BLaER1 treated with 17β-estradiol and CSF1 and Interleukin-3, amounts not matched to agents 10 nM and 100 nM (cell line): ENCODE measurements at regions not wholly inside any gene's neighbourhood (a gene's known extent, or its start where the extent isn't known, plus 50 kb on each side); places are given as distances from the start of the nearest gene placed in this dataset.
"Not testable (repeated sequence)": the region's sequence is repeated elsewhere in the genome, so short reads cannot be mapped to it uniquely, and the experiment has no call there.

Source experiments
- H3K27ac ChIP-seq, 11 experiments: shearing (Covaris generic); formaldehyde crosslinking; 2 replicates each; pipeline ENCODE4 v1.8.1; 2022
- H3K27me3 ChIP-seq, 11 experiments: shearing (Covaris generic); formaldehyde crosslinking; 2 replicates each; pipeline ENCODE4 v1.8.1; 2022
- H3K36me3 ChIP-seq, 11 experiments: shearing (Covaris generic); formaldehyde crosslinking; 2 replicates each; pipeline ENCODE4 v1.8.1; 2022
- H3K4me1 ChIP-seq, 10 experiments: shearing (Covaris generic); formaldehyde crosslinking; 2 replicates each; pipeline ENCODE4 v1.8.1; 2022
- H3K4me2 ChIP-seq, 11 experiments: shearing (Covaris generic); formaldehyde crosslinking; 2 replicates each; pipeline ENCODE4 v1.8.1; 2022
- H3K4me3 ChIP-seq, 10 experiments: shearing (Covaris generic); formaldehyde crosslinking; 2 replicates each; pipeline ENCODE4 v1.8.1; 2022
- H3K9ac ChIP-seq, 11 experiments: shearing (Covaris generic); formaldehyde crosslinking; 2 replicates each; pipeline ENCODE4 v1.8.1; 2022
- H3K9me3 ChIP-seq, 11 experiments: shearing (Covaris generic); formaldehyde crosslinking; replicated peaks in 1 of 11; 2 replicates each; pipeline ENCODE4 v1.8.1; 2022
- H4K20me1 ChIP-seq, 11 experiments: shearing (Covaris generic); formaldehyde crosslinking; 2 replicates each; pipeline ENCODE4 v1.8.1; 2022
- Cebpa-rat ChIP-seq, 11 experiments: shearing (Covaris generic); IDR thresholded peaks; 2 replicates each; pipeline ENCODE4 v1.8.1; 2022

DNA sequence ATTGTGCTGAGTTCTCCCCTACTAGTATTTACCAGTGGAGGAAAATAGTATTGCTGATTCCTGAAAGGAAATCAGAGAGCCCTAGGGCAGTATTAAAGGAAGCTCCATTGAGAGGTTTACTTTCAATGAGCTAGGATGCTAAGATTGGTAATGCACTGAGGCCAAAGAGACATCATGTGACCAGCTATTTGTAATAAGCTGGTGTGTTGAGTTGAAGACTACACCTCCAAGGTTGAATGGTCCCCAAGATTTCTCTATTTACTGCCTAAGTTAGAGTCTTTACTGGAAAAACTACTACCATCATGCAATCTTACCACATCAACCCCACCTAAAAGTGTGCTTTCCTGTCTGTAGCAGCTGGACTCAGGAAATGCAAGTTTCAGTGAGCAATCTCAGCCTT lies 151.5 kb upstream of the GJE1 start:
- no peak overlapping the region for H3K4me2 ChIP-seq
- H3K9me3 ChIP-seq = no peaks in the 10 kb centered on the region
- no peaks in the 10 kb centered on the region for H3K36me3 ChIP-seq
- H3K27ac ChIP-seq = no peak overlapping the region
- H3K9ac ChIP-seq = no peak overlapping the region
- H3K4me3 ChIP-seq = no peak overlapping the region
- H3K4me1 ChIP-seq = peaks cover 0 to 7% (median 0%) of the 10 kb centered on the region in 10 experiments; a peak in 4 of 20 replicates
- no peaks in the 10 kb centered on the region for H4K20me1 ChIP-seq
- no peak for TF ChIP-seq Cebpa-rat (IDR thresholded peaks at IDR 0.05)
- no peaks in the 10 kb centered on the region for H3K27me3 ChIP-seq

DNA sequence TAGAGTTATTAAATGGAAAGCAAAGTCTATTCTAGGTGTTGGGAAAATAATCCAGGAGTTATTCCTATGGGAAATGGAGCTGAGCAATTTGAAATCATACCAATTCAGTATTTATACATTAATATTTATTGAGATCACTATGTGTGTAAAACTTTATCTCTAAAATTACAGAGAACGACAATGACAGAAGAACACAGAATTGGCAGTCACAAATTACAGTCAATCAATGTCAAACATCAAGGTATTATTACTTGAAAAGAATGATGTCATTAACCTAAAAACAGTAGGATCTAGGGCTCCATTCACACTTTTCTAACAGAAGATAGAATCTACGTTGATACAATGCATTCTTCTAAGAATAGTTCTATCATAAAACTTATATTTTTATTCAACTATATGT lies 154.9 kb upstream of the GJE1 start:
- TF ChIP-seq Cebpa-rat (IDR thresholded peaks at IDR 0.05) = no peak
- no peak overlapping the region for H3K4me3 ChIP-seq
- H3K27ac ChIP-seq = no peak overlapping the region
- no peaks in the 10 kb centered on the region for H3K36me3 ChIP-seq
- H3K4me1 ChIP-seq = no peaks in the 10 kb centered on the region
- H3K9ac ChIP-seq = no peak overlapping the region
- H3K27me3 ChIP-seq = no peaks in the 10 kb centered on the region
- no peaks in the 10 kb centered on the region; a peak in 1 of 22 replicates for H3K9me3 ChIP-seq
- H4K20me1 ChIP-seq = no peaks in the 10 kb centered on the region
- H3K4me2 ChIP-seq = no peak overlapping the region

DNA sequence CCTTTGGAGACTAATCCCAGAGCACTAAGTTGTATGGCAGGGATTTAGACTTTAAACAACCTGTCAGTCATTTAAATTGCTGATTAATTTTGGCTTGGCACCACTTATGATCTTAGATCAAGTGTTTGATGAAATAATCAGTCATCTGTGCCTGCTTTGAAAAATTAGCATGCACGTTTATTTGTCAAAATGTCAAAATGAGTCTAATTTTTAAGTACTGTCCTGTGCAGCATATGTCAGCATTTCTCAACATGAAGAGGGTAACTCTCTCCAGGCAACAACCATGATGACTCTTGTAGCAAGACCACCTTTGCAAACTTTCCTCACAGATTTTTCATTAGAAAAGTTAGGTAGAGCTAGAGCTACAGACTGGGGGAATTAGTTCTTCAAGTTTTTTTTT lies 155.7 kb upstream of the GJE1 start:
- H3K9me3 ChIP-seq = no peaks in the 10 kb centered on the region; a peak in 1 of 22 replicates
- H3K9ac ChIP-seq = no peak overlapping the region
- H3K36me3 ChIP-seq = no peaks in the 10 kb centered on the region
- H3K4me2 ChIP-seq = no peak overlapping the region
- no peak overlapping the region for H3K27ac ChIP-seq
- H3K27me3 ChIP-seq = no peaks in the 10 kb centered on the region
- no peak for TF ChIP-seq Cebpa-rat (IDR thresholded peaks at IDR 0.05)
- no peak overlapping the region for H3K4me3 ChIP-seq
- no peaks in the 10 kb centered on the region for H3K4me1 ChIP-seq
- no peaks in the 10 kb centered on the region for H4K20me1 ChIP-seq

DNA sequence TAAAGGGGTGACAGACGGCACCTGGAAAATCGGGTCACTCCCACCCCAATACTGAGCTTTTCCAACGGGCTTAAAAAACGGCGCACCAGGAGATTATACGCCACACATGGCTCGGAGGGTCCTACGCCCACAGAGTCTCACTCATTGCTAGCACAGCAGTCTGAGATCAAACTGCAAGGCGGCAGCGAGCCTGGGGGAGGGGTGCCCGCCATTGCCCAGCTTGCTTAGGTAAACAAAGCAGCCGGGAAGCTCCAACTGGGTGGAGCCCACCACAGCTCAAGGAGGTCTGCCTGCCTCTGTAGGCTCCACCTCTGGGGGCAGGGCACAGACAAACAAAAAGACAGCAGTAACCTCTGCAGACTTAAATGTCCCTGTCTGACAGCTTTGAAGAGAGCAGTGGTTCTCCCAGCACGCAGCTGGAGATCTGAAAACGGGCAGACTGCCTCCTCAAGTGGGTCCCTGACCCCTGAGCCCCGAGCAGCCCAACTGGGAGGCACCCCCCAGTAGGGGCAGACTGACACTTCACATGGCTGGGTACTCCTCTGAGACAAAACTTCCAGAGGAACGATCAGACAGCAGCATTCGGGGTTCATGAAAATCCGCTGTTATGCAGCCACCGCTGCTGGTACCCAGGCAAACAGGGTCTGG lies 162.8 kb upstream of the GJE1 start:
- not testable (repeated sequence) for H3K27me3 ChIP-seq, H3K9me3 ChIP-seq, H3K27ac ChIP-seq, H3K4me2 ChIP-seq, H4K20me1 ChIP-seq, H3K36me3 ChIP-seq, H3K4me1 ChIP-seq, H3K9ac ChIP-seq, H3K4me3 ChIP-seq

DNA sequence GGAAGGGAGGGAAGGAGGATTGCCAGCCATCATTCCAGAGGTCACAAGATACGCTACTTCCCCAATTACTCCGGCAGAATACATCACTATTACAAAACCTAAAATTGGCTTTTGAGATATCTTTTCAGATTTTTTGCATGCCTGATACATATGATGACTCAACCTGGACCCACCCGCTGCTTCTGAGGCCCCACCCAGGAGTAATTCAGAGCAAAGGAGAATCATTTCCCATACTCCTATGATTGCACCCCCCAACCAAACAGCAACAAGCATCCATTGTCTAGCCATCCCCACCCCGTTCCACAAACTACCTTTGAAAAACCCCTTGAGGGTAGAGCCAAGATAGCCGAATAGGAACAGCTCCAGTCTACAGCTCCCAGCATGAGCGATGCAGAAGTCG lies 163.5 kb upstream of the GJE1 start:
- no peak overlapping the region for H3K27ac ChIP-seq
- no peaks in the 10 kb centered on the region for H3K36me3 ChIP-seq
- H3K4me2 ChIP-seq = no peak overlapping the region
- H3K27me3 ChIP-seq = no peaks in the 10 kb centered on the region
- TF ChIP-seq Cebpa-rat (IDR thresholded peaks at IDR 0.05) = no peak
- H4K20me1 ChIP-seq = no peaks in the 10 kb centered on the region
- H3K9ac ChIP-seq = no peak overlapping the region
- H3K4me1 ChIP-seq = no peaks in the 10 kb centered on the region
- no peaks in the 10 kb centered on the region for H3K9me3 ChIP-seq
- no peak overlapping the region for H3K4me3 ChIP-seq

DNA sequence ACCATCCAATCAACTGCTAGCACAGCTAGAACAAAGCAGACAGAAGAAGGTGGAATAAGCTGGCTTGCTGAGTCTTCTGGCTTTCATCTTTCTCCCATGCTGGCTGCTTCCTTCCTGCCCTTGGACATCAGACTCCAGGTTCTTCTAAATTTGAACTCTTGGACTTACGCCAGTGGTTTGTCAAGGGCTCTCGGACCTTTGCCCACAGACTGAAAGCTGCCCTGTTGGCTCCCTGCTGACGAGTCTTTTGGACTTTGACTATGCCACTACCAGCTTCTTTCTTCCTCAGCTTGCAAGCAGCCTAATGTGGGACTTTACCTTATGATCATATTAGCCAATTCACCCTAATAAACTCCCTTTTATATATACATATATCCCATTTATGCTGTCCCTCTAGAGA lies 164.1 kb upstream of the GJE1 start:
- H3K36me3 ChIP-seq = no peaks in the 10 kb centered on the region
- H3K27ac ChIP-seq = no peak overlapping the region
- H3K4me3 ChIP-seq = no peak overlapping the region
- H4K20me1 ChIP-seq = no peaks in the 10 kb centered on the region
- no peak for TF ChIP-seq Cebpa-rat (IDR thresholded peaks at IDR 0.05)
- H3K9ac ChIP-seq = no peak overlapping the region
- no peaks in the 10 kb centered on the region for H3K9me3 ChIP-seq
- no peaks in the 10 kb centered on the region for H3K27me3 ChIP-seq
- no peak overlapping the region for H3K4me2 ChIP-seq
- no peaks in the 10 kb centered on the region for H3K4me1 ChIP-seq

DNA sequence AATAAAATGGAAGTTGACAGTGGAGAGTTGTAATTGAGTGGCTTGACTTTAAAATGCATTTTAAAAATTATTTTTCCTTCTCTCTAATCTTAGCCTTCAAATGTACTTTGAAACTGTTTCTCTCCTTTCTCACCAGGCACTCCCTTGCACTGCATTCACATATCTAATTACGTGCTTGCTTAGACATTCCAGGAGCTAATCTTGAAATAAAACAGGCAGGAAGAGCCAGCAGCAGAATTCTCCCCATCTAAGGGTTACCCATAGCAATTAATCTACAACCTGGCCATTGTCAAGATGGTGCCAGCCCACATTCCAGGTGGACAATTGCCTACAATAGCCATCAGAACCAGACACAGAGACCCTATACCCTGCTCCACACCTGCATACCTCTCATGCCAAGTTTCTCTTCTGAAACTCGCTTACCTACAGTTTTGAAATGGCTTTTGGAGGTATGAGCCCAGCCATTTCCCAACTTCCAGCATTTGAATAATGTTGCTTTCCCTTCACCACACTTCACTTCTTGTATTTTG lies 167.6 kb upstream of the GJE1 start:
- no peaks in the 10 kb centered on the region for H3K4me1 ChIP-seq
- no peaks in the 10 kb centered on the region for H3K27me3 ChIP-seq
- no peak overlapping the region for H3K4me3 ChIP-seq
- no peak overlapping the region for H3K27ac ChIP-seq
- no peak overlapping the region for H3K4me2 ChIP-seq
- no peaks in the 10 kb centered on the region for H3K36me3 ChIP-seq
- no peak overlapping the region for H3K9ac ChIP-seq
- no peaks in the 10 kb centered on the region for H3K9me3 ChIP-seq
- TF ChIP-seq Cebpa-rat (IDR thresholded peaks at IDR 0.05) = no peak
- H4K20me1 ChIP-seq = no peaks in the 10 kb centered on the region

DNA sequence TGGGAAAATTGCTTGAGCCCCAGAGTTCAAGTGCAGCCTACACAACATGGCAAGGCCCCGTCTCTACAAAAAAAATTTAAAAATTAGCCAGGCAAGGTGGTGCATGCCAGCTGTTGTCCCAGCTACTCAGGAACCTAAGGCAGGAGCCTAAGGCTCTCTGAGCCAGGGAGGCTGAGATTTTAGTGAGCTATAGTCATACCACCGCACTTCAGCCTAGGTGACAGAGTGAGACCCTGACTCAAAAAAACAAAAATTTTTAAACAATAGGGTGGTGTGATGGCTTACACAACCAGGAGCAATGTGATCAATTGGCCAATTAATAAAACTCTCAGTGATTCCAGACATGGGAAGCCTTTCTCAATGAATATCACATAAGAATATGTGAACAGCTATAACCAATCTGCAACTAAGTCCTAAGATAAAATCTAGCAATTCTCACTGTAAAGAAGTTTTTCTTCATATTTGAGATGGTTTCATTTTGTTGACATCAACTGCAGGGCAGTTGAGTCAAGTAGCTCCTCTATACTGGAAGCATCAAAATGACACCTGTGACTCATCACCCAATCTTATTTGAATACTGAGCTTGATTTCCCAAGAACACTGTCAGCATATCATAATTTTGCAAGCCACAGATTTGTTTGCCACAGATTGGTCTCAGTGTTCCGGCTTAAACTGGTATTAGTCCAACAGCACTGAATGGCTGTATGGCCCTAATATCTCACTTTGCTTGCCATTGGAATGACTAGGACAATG lies 169.0 kb upstream of the GJE1 start:
- TF ChIP-seq Cebpa-rat (IDR thresholded peaks at IDR 0.05) = no peak
- Histone ChIP-seq H3K9me3 (no peaks in the 10 kb centered on the region), H3K9ac (no peak overlapping the region), H3K36me3 (no peaks in the 10 kb centered on the region), H3K4me2 (no peak overlapping the region), H3K27ac (no peak overlapping the region), H3K4me3 (no peak overlapping the region), H3K4me1 (no peaks in the 10 kb centered on the region), H3K27me3 (no peaks in the 10 kb centered on the region), H4K20me1 (no peaks in the 10 kb centered on the region)

DNA sequence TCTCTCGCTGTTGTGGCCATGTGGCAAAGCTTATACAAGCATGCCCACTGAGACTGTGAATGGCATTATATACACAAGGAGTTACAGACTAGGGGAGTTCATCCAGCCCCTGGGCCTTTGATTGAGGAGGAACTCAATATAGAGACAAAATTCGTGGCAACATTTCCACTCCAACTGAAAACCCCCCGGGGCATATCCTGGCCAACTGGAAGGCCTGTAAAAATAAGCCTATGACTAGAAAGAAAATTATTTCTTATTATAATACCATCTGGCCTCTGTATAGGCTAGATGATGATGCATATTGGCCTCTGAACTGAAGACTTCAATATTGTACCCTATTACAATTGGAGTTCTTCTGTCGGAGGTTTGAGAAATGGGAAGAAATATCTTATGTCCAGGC lies 175.5 kb upstream of the GJE1 start:
- H3K4me1 ChIP-seq = no peaks in the 10 kb centered on the region
- H3K27me3 ChIP-seq = no peaks in the 10 kb centered on the region
- H3K9me3 ChIP-seq = peaks cover 17 to 38% (median 27%) of the 10 kb centered on the region in 11 experiments
- no peaks in the 10 kb centered on the region for H4K20me1 ChIP-seq
- no peak overlapping the region for H3K4me2 ChIP-seq
- no peaks in the 10 kb centered on the region; a peak in 1 of 22 replicates for H3K36me3 ChIP-seq
- no peak overlapping the region for H3K9ac ChIP-seq
- no peak overlapping the region for H3K4me3 ChIP-seq
- no peak overlapping the region for H3K27ac ChIP-seq
- no peak for TF ChIP-seq Cebpa-rat (IDR thresholded peaks at IDR 0.05)

DNA sequence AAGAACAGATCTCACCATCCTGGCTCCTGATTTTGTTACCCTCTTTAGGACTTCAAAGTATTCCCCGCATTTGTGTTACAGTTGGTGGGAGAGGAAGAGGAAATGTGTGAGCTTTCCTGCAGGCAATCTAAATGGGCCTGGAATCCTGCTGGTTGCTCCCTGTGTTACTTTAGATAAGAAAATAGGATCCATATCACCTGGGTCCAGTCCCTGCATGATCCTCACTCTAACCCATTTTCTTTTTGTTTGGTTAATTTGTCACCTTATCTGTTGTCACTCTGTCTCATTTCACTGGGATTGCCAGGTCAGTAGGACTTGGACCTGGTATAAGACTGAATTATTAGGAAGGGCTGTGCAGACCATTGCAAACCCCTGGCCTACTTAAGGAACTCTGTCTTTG lies 175.9 kb upstream of the GJE1 start:
- Histone ChIP-seq H3K4me2 (no peak overlapping the region), H3K36me3 (no peaks in the 10 kb centered on the region; a peak in 1 of 22 replicates), H3K9ac (no peak overlapping the region), H4K20me1 (no peaks in the 10 kb centered on the region), H3K9me3 (peaks cover 21 to 42% (median 31%) of the 10 kb centered on the region in 11 experiments), H3K27me3 (no peaks in the 10 kb centered on the region), H3K4me3 (no peak overlapping the region), H3K4me1 (no peaks in the 10 kb centered on the region), H3K27ac (no peak overlapping the region)
- TF ChIP-seq Cebpa-rat (IDR thresholded peaks at IDR 0.05) = no peak
